Fibroblast of skin of abdomen (primary cell): ENCODE measurements at regions not wholly inside any gene's neighbourhood (a gene's known extent, or its start where the extent isn't known, plus 50 kb on each side); places are given as distances from the start of the nearest gene placed in this dataset.
"Not testable (repeated sequence)": the region's sequence is repeated elsewhere in the genome, so short reads cannot be mapped to it uniquely, and the experiment has no call there.

Experiments
- DNase-seq: peaks from one replicate; pipeline ENCODE4 v3.0.0-alpha.2; 2013

GRCh38 chr1:99539131-99539530 is 106.8 kb upstream of the PALMD start:
- no peak for DNase-seq

- DNase-seq: no peak
Measured at GRCh38 chr1:99540744-99541143, 105.2 kb upstream of the PALMD start.

- DNase-seq: peak; percentile 38
Measured at GRCh38 chr1:99544328-99544727, 101.6 kb upstream of the PALMD start.

GRCh38 chr1:99546432-99547416 is 99.2 kb upstream of the PALMD start:
- no peak for DNase-seq

GRCh38 chr1:99548943-99549605 is 96.8 kb upstream of the PALMD start:
- DNase-seq: peak; percentile 66

GRCh38 chr1:99550198-99550597 is 95.7 kb upstream of the PALMD start:
- no peak for DNase-seq

- peak; percentile 34 for DNase-seq
Measured at GRCh38 chr1:99551812-99552614, 93.9 kb upstream of the PALMD start.

GRCh38 chr1:99553301-99553700 is 92.6 kb upstream of the PALMD start:
- DNase-seq: no peak

- not testable (repeated sequence) for DNase-seq
Measured at GRCh38 chr1:99553819-99554218, 92.1 kb upstream of the PALMD start.

- no peak for DNase-seq
Measured at GRCh38 chr1:99554727-99555126, 91.2 kb upstream of the PALMD start.

- peak; percentile 90 for DNase-seq
Measured at GRCh38 chr1:99557546-99558202, 88.2 kb upstream of the PALMD start.

GRCh38 chr1:99559166-99559565 is 86.7 kb upstream of the PALMD start:
- DNase-seq: no peak

- DNase-seq: no peak
Measured at GRCh38 chr1:99560207-99561040, 85.5 kb upstream of the PALMD start.

GRCh38 chr1:99561952-99562351 is 84.0 kb upstream of the PALMD start:
- no peak for DNase-seq

- no peak for DNase-seq
Measured at GRCh38 chr1:99565606-99566289, 80.2 kb upstream of the PALMD start.

- no peak for DNase-seq
Measured at GRCh38 chr1:99566290-99567021, 79.5 kb upstream of the PALMD start.

- peak; percentile 54 for DNase-seq
Measured at GRCh38 chr1:99570486-99571089, 75.3 kb upstream of the PALMD start.

- DNase-seq: no peak
Measured at GRCh38 chr1:99571092-99571734, 74.7 kb upstream of the PALMD start.
